ENCODE measurements at regions not wholly inside any gene's neighbourhood (a gene's known extent, or its start where the extent isn't known, plus 50 kb on each side); places are given as distances from the start of the nearest gene placed in this dataset.
A peak's percentile ranks its signal among the peaks of the same experiment; 100 is the strongest.

- Histone ChIP-seq H3K18ac (ENCODE audit: low read length) (peak overlapping the region; percentile 55), H2AK5ac (ENCODE audit: low read depth, low read length) (no peak overlapping the region), H3K4me3 (ENCODE audit: low read length in 2 of 2) (no peak overlapping the region), H4K91ac (ENCODE audit: low read depth, low read length, poor library complexity) (no peak overlapping the region), H3K9me3 (replicated peaks in 1 of 2; ENCODE audit: control insufficient read depth in 2 of 2, insufficient read depth in 1 of 2, low read depth in 1 of 2, low read length in 2 of 2) (peaks cover 0 to 26% of the 10 kb centered on the region in 2 donors), H3K4ac (ENCODE audit: low read length) (no peak overlapping the region), H3K36me3 (replicated peaks in 1 of 2; ENCODE audit: control insufficient read depth in 2 of 2, insufficient read depth in 2 of 2, low read length in 2 of 2) (no peaks in the 10 kb centered on the region), H2BK5ac (ENCODE audit: low read length) (peak overlapping the region; percentile 8), H2BK120ac (ENCODE audit: low read depth, low read length) (no peak overlapping the region), H3K27ac (replicated peaks; ENCODE audit: low read length) (no peak overlapping the region), H4K8ac (ENCODE audit: low read depth, low read length) (no peak overlapping the region), H2BK12ac (ENCODE audit: low read length) (no peak overlapping the region), H3K4me2 (ENCODE audit: insufficient read depth, low read length, poor library complexity, severe bottlenecking) (no peak overlapping the region), H3K14ac (ENCODE audit: low read length) (no peak overlapping the region), H3K79me1 (ENCODE audit: low read depth, low read length) (no peaks in the 10 kb centered on the region), H2BK15ac (ENCODE audit: low read length) (no peak overlapping the region), H3K27me3 (ENCODE audit: control insufficient read depth in 3 of 3, insufficient read depth in 3 of 3, low read depth in 1 of 3, low read length in 3 of 3) (no peaks in the 10 kb centered on the region), H2AFZ (ENCODE audit: low read length) (peak overlapping the region; percentile 44), H3K4me1 (ENCODE audit: control insufficient read depth in 2 of 2, insufficient read depth in 1 of 2, low read depth in 1 of 2, low read length in 2 of 2) (no peaks in the 10 kb centered on the region), H3K23ac (ENCODE audit: low read depth, low read length, poor library complexity) (no peak overlapping the region), H3K9ac (ENCODE audit: low read depth, low read length, poor library complexity) (no peak overlapping the region)
- WGBS, 2 donors (ENCODE audit: extremely low coverage in 2 of 2, insufficient read length in 2 of 2, insufficient replicate concordance in 1 of 2), result no CpG with 5 or more reads among the region's 3 CpGs
- DNase-seq (ENCODE audit: low spot score), result no peak
These were observed 558.7 kb downstream of the SPRY1 start for GRCh38 chr4:123955167-123955800.

GRCh38 chr4:123956204-123956603 lies 559.6 kb downstream of the SPRY1 start:
- Histone ChIP-seq H2AFZ (ENCODE audit: low read length) (peak overlapping the region; percentile 51), H3K36me3 (replicated peaks in 1 of 2; ENCODE audit: control insufficient read depth in 2 of 2, insufficient read depth in 2 of 2, low read length in 2 of 2) (no peaks in the 10 kb centered on the region), H2BK120ac (ENCODE audit: low read depth, low read length) (no peak overlapping the region), H3K79me1 (ENCODE audit: low read depth, low read length) (no peaks in the 10 kb centered on the region), H2AK5ac (ENCODE audit: low read depth, low read length) (no peak overlapping the region), H2BK12ac (ENCODE audit: low read length) (no peak overlapping the region), H3K14ac (ENCODE audit: low read length) (no peak overlapping the region), H3K18ac (ENCODE audit: low read length) (peak overlapping the region; percentile 36), H3K4ac (ENCODE audit: low read length) (no peak overlapping the region), H3K27me3 (ENCODE audit: control insufficient read depth in 3 of 3, insufficient read depth in 3 of 3, low read depth in 1 of 3, low read length in 3 of 3) (no peaks in the 10 kb centered on the region), H3K4me1 (ENCODE audit: control insufficient read depth in 2 of 2, insufficient read depth in 1 of 2, low read depth in 1 of 2, low read length in 2 of 2) (no peaks in the 10 kb centered on the region), H3K4me3 (ENCODE audit: low read length in 2 of 2) (no peak overlapping the region), H3K4me2 (ENCODE audit: insufficient read depth, low read length, poor library complexity, severe bottlenecking) (no peak overlapping the region), H3K23ac (ENCODE audit: low read depth, low read length, poor library complexity) (no peak overlapping the region), H4K91ac (ENCODE audit: low read depth, low read length, poor library complexity) (no peak overlapping the region), H3K9ac (ENCODE audit: low read depth, low read length, poor library complexity) (no peak overlapping the region), H4K8ac (ENCODE audit: low read depth, low read length) (no peak overlapping the region), H2BK15ac (ENCODE audit: low read length) (no peak overlapping the region), H2BK5ac (ENCODE audit: low read length) (no peak overlapping the region), H3K27ac (replicated peaks; ENCODE audit: low read length) (no peak overlapping the region), H3K9me3 (replicated peaks in 1 of 2; ENCODE audit: control insufficient read depth in 2 of 2, insufficient read depth in 1 of 2, low read depth in 1 of 2, low read length in 2 of 2) (peaks cover 0 to 26% of the 10 kb centered on the region in 2 donors)
- WGBS, 2 donors (ENCODE audit: extremely low coverage in 2 of 2, insufficient read length in 2 of 2, insufficient replicate concordance in 1 of 2), result no CpG with 5 or more reads among the region's 7 CpGs
- DNase-seq (ENCODE audit: low spot score), result no peak

- H2BK15ac ChIP-seq (ENCODE audit: low read length), result no peak overlapping the region
- H2BK120ac ChIP-seq (ENCODE audit: low read depth, low read length), result no peak overlapping the region
- no peak overlapping the region for H3K23ac ChIP-seq (ENCODE audit: low read depth, low read length, poor library complexity)
- H2AK5ac ChIP-seq (ENCODE audit: low read depth, low read length), result no peak overlapping the region
- no peaks in the 10 kb centered on the region for H3K4me1 ChIP-seq (ENCODE audit: control insufficient read depth in 2 of 2, insufficient read depth in 1 of 2, low read depth in 1 of 2, low read length in 2 of 2)
- no peak overlapping the region for H4K91ac ChIP-seq (ENCODE audit: low read depth, low read length, poor library complexity)
- H3K4me3 ChIP-seq (ENCODE audit: low read length in 2 of 2), result no peak overlapping the region
- no peak overlapping the region for H2AFZ ChIP-seq (ENCODE audit: low read length)
- H2BK5ac ChIP-seq (ENCODE audit: low read length), result no peak overlapping the region
- no peaks in the 10 kb centered on the region for H3K79me1 ChIP-seq (ENCODE audit: low read depth, low read length)
- peaks cover 0 to 39% of the 10 kb centered on the region in 2 donors for H3K9me3 ChIP-seq (replicated peaks in 1 of 2; ENCODE audit: control insufficient read depth in 2 of 2, insufficient read depth in 1 of 2, low read depth in 1 of 2, low read length in 2 of 2)
- H3K27me3 ChIP-seq (ENCODE audit: control insufficient read depth in 3 of 3, insufficient read depth in 3 of 3, low read depth in 1 of 3, low read length in 3 of 3), result no peaks in the 10 kb centered on the region
- no peak overlapping the region for H3K14ac ChIP-seq (ENCODE audit: low read length)
- no peak overlapping the region for H2BK12ac ChIP-seq (ENCODE audit: low read length)
- no peak overlapping the region for H3K4ac ChIP-seq (ENCODE audit: low read length)
- no peak overlapping the region for H3K9ac ChIP-seq (ENCODE audit: low read depth, low read length, poor library complexity)
- no CpG with 5 or more reads among the region's 4 CpGs for WGBS, 2 donors (ENCODE audit: extremely low coverage in 2 of 2, insufficient read length in 2 of 2, insufficient replicate concordance in 1 of 2)
- no peaks in the 10 kb centered on the region for H3K36me3 ChIP-seq (replicated peaks in 1 of 2; ENCODE audit: control insufficient read depth in 2 of 2, insufficient read depth in 2 of 2, low read length in 2 of 2)
- H3K4me2 ChIP-seq (ENCODE audit: insufficient read depth, low read length, poor library complexity, severe bottlenecking), result no peak overlapping the region
- H4K8ac ChIP-seq (ENCODE audit: low read depth, low read length), result no peak overlapping the region
- H3K27ac ChIP-seq (replicated peaks; ENCODE audit: low read length), result no peak overlapping the region
- no peak for DNase-seq (ENCODE audit: low spot score)
- no peak overlapping the region for H3K18ac ChIP-seq (ENCODE audit: low read length)
These were observed 570.6 kb downstream of the SPRY1 start for GRCh38 chr4:123966990-123967769.

GRCh38 chr4:123972031-123972430 lies 575.4 kb downstream of the SPRY1 start:
- no peak overlapping the region for H2AFZ ChIP-seq (ENCODE audit: low read length)
- H2BK15ac ChIP-seq (ENCODE audit: low read length), result no peak overlapping the region
- no peak overlapping the region for H3K23ac ChIP-seq (ENCODE audit: low read depth, low read length, poor library complexity)
- H2BK12ac ChIP-seq (ENCODE audit: low read length), result no peak overlapping the region
- WGBS, 2 donors (ENCODE audit: extremely low coverage in 2 of 2, insufficient read length in 2 of 2, insufficient replicate concordance in 1 of 2), result no CpG with 5 or more reads among the region's 1 CpG
- no peak overlapping the region for H3K4ac ChIP-seq (ENCODE audit: low read length)
- no peak overlapping the region for H3K14ac ChIP-seq (ENCODE audit: low read length)
- no peak overlapping the region for H2BK5ac ChIP-seq (ENCODE audit: low read length)
- H4K8ac ChIP-seq (ENCODE audit: low read depth, low read length), result no peak overlapping the region
- H2AK5ac ChIP-seq (ENCODE audit: low read depth, low read length), result no peak overlapping the region
- no peak overlapping the region for H2BK120ac ChIP-seq (ENCODE audit: low read depth, low read length)
- H3K27ac ChIP-seq (replicated peaks; ENCODE audit: low read length), result no peak overlapping the region
- H4K91ac ChIP-seq (ENCODE audit: low read depth, low read length, poor library complexity), result no peak overlapping the region
- no peak overlapping the region for H3K4me2 ChIP-seq (ENCODE audit: insufficient read depth, low read length, poor library complexity, severe bottlenecking)
- no peak overlapping the region for H3K18ac ChIP-seq (ENCODE audit: low read length)
- no peak overlapping the region for H3K9ac ChIP-seq (ENCODE audit: low read depth, low read length, poor library complexity)
- peaks cover 6 to 25% of the 10 kb centered on the region in 2 donors for H3K4me1 ChIP-seq (ENCODE audit: control insufficient read depth in 2 of 2, insufficient read depth in 1 of 2, low read depth in 1 of 2, low read length in 2 of 2)
- peaks cover 0 to 43% of the 10 kb centered on the region in 2 donors for H3K9me3 ChIP-seq (replicated peaks in 1 of 2; ENCODE audit: control insufficient read depth in 2 of 2, insufficient read depth in 1 of 2, low read depth in 1 of 2, low read length in 2 of 2)
- DNase-seq (ENCODE audit: low spot score), result no peak
- no peaks in the 10 kb centered on the region for H3K27me3 ChIP-seq (ENCODE audit: control insufficient read depth in 3 of 3, insufficient read depth in 3 of 3, low read depth in 1 of 3, low read length in 3 of 3)
- H3K4me3 ChIP-seq (ENCODE audit: low read length in 2 of 2), result no peak overlapping the region
- no peaks in the 10 kb centered on the region for H3K36me3 ChIP-seq (replicated peaks in 1 of 2; ENCODE audit: control insufficient read depth in 2 of 2, insufficient read depth in 2 of 2, low read length in 2 of 2)
- no peaks in the 10 kb centered on the region for H3K79me1 ChIP-seq (ENCODE audit: low read depth, low read length)
